Peyer's patch (tissue), 4 donors: ENCODE measurements at regions not wholly inside any gene's neighbourhood (a gene's known extent, or its start where the extent isn't known, plus 50 kb on each side); places are given as distances from the start of the nearest gene placed in this dataset.

Experiments
- POLR2A ChIP-seq, 2 donors: fragments of 450-650 bp; IDR thresholded peaks; one replicate each; pipeline ENCODE4 v1.5.1; 2017; ENCODE audit warnings: antibody characterized with exemption in 2 of 2, mild to moderate bottlenecking in 2 of 2, moderate library complexity in 2 of 2
- TF ChIP-seq, protein P1 (sequence below), 6 experiments: fragments of 450-650 bp in 4 of 6; fragments of 200-600 bp in 2 of 6; sonication (generic) in 1 of 6; IDR thresholded peaks; one replicate each; pipeline ENCODE4 v1.5.1; 2017 to 2019; ENCODE audit warnings: antibody characterized with exemption in 6 of 6, mild to moderate bottlenecking in 3 of 6, moderate library complexity in 1 of 6

GRCh38 chr1:218527737-218528136 is 182.6 kb downstream of the TGFB2 start:
- TF ChIP-seq, protein P1, sequence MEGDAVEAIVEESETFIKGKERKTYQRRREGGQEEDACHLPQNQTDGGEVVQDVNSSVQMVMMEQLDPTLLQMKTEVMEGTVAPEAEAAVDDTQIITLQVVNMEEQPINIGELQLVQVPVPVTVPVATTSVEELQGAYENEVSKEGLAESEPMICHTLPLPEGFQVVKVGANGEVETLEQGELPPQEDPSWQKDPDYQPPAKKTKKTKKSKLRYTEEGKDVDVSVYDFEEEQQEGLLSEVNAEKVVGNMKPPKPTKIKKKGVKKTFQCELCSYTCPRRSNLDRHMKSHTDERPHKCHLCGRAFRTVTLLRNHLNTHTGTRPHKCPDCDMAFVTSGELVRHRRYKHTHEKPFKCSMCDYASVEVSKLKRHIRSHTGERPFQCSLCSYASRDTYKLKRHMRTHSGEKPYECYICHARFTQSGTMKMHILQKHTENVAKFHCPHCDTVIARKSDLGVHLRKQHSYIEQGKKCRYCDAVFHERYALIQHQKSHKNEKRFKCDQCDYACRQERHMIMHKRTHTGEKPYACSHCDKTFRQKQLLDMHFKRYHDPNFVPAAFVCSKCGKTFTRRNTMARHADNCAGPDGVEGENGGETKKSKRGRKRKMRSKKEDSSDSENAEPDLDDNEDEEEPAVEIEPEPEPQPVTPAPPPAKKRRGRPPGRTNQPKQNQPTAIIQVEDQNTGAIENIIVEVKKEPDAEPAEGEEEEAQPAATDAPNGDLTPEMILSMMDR (IDR thresholded peaks at IDR 0.05), result no peak
- no peak for TF ChIP-seq POLR2A (IDR thresholded peaks at IDR 0.05)
